GM12878 (cell line): ENCODE measurements at regions not wholly inside any gene's neighbourhood (a gene's known extent, or its start where the extent isn't known, plus 50 kb on each side); places are given as distances from the start of the nearest gene placed in this dataset.

Experiments used
- ATAC-seq: fragments of 200-7000 bp; cut with Tn5 transposase; 3 replicates; pipeline ENCODE4 v1.9.1; 2020; ENCODE audit warnings: mild to moderate bottlenecking, moderate library complexity
- BruUV-seq: library from RNA; stranded (reverse); fragments of 400-500 nt; replicated peaks from 2 replicates; lab custom pipeline; 2021; lab: Mats Ljungman, UMichigan
- CTCF ChIA-PET: fragments of 300-600 bp; sonication (Branson Sonifier 250); formaldehyde crosslinking; extraction: SDS; loops from one replicate; lab custom pipeline; 2021; ENCODE audit warnings: inconsistent platforms; lab: Yijun Ruan, JAX
- POLR2A ChIA-PET: fragments of 350-600 bp; formaldehyde crosslinking; extraction: SDS; loops from one replicate; lab custom pipeline; 2021; ENCODE audit warnings: inconsistent platforms; lab: Charles Lee
- RAD21 ChIA-PET: fragments of 300-600 bp; sonication (Branson Sonifier 250); formaldehyde crosslinking; loops from one replicate; lab custom pipeline; 2023; ENCODE audit warnings: antibody characterized with exemption; ENCODE audit not compliant: unreplicated experiment; lab: Charles Lee
- SMC1A ChIA-PET: fragments of 300-600 bp; sonication (Branson Sonifier 250); formaldehyde crosslinking; loops from one replicate; lab custom pipeline; 2023; ENCODE audit not compliant: unreplicated experiment, uncharacterized antibody; lab: Charles Lee
- DNase-seq: peaks from one replicate; pipeline ENCODE4 v3.0.0-alpha.2; 2011; ENCODE audit warnings: low read depth, low spot score
- FAIRE-seq: peaks from 3 replicates; lab custom pipeline; 2011; peaks lifted over from hg19 to GRCh38; lab: Jason Lieb, UNC
- H2AFZ ChIP-seq: 2 replicates; pipeline ENCODE4 v1.6.0; 2011; ENCODE audit warnings: low read depth, low read length, control low read depth; ENCODE audit not compliant: control insufficient read depth
- H3K27ac ChIP-seq: 2 replicates; pipeline ENCODE4 v1.5.1; 2011; ENCODE audit warnings: control low read depth; ENCODE audit not compliant: control insufficient read depth, insufficient read depth
- H3K27me3 ChIP-seq, 2 experiments: replicated peaks in 1 of 2; 2 replicates each; pipeline versions ENCODE4 v1.6.0 to v1.6.1; 2011; ENCODE audit warnings: low read length in 1 of 2; ENCODE audit not compliant: control insufficient read depth in 2 of 2, insufficient read depth in 2 of 2
- H3K36me3 ChIP-seq, 2 experiments: 2 replicates each; pipeline ENCODE4 v1.5.1; 2011; ENCODE audit warnings: low read length in 1 of 2; ENCODE audit not compliant: control insufficient read depth in 2 of 2, insufficient read depth in 2 of 2
- H3K4me1 ChIP-seq: 2 replicates; pipeline ENCODE4 v1.6.1; 2011; ENCODE audit warnings: mild to moderate bottlenecking, low read length, moderate library complexity, mixed read lengths; ENCODE audit not compliant: control insufficient read depth, insufficient read depth
- H3K4me2 ChIP-seq: 2 replicates; pipeline ENCODE4 v1.6.0; 2011; ENCODE audit warnings: control low read depth; ENCODE audit not compliant: control insufficient read depth, insufficient read depth
- H3K4me3 ChIP-seq: fragments of 200-600 bp; sonication (generic); 2 replicates; pipeline ENCODE4 v1.5.1; 2016
- H3K79me2 ChIP-seq: 2 replicates; pipeline ENCODE4 v1.6.0; 2011; ENCODE audit warnings: low read length; ENCODE audit not compliant: control insufficient read depth, insufficient read depth
- H3K9ac ChIP-seq: 2 replicates; pipeline ENCODE4 v1.8.0; 2011; ENCODE audit warnings: low read length, control low read depth, mixed read lengths; ENCODE audit not compliant: control insufficient read depth, insufficient read depth
- H3K9me3 ChIP-seq: replicated peaks from 3 replicates; pipeline ENCODE4 v1.5.1; 2011; ENCODE audit warnings: mild to moderate bottlenecking, low read length; ENCODE audit not compliant: control insufficient read depth, insufficient read depth
- H4K20me1 ChIP-seq: 2 replicates; pipeline ENCODE4 v1.6.0; 2011; ENCODE audit not compliant: control insufficient read depth, insufficient read depth
- CEBPB ChIP-seq, 2 experiments: fragments of 150-350 bp in 1 of 2; IDR thresholded peaks; 2 replicates each; pipeline ENCODE4 v1.6.1; 2012 to 2014; ENCODE audit warnings: low read depth in 2 of 2, low read length in 2 of 2, borderline replicate concordance in 1 of 2, inconsistent platforms in 1 of 2
- ETV6 ChIP-seq, 2 experiments: fragments of 450-650 bp in 1 of 2; IDR thresholded peaks in 1 of 2; conservative IDR thresholded peaks in 1 of 2; 2 replicates each; pipeline ENCODE4 v1.6.1; 2014; ENCODE audit warnings: antibody characterized with exemption in 1 of 2, borderline replicate concordance in 1 of 2, low read depth in 1 of 2, mild to moderate bottlenecking in 1 of 2, moderate library complexity in 1 of 2
- IRF4 ChIP-seq: IDR thresholded peaks from 2 replicates; pipeline ENCODE4 v1.6.1; 2011; ENCODE audit warnings: low read depth, low read length
- JUNB ChIP-seq: IDR thresholded peaks from 2 replicates; pipeline ENCODE4 v1.6.1; 2016; ENCODE audit warnings: antibody characterized with exemption, mild to moderate bottlenecking
- JUND ChIP-seq: IDR thresholded peaks from 2 replicates; pipeline ENCODE4 v1.6.1; 2012; ENCODE audit warnings: low read depth, mild to moderate bottlenecking, low read length, improper control_type of control experiment, moderate library complexity
- MYB ChIP-seq: fragments of 150-350 bp; IDR thresholded peaks from 2 replicates; pipeline ENCODE4 v1.6.1; 2014; ENCODE audit warnings: mild to moderate bottlenecking, low read depth, low read length, borderline replicate concordance
- PAX8 ChIP-seq: fragments of 450-650 bp; IDR thresholded peaks from 2 replicates; pipeline ENCODE4 v1.6.1; 2017; ENCODE audit warnings: mild to moderate bottlenecking, moderate library complexity
- POU2F2 ChIP-seq: IDR thresholded peaks from 3 replicates; pipeline ENCODE4 v1.6.1; 2011; ENCODE audit warnings: low read depth, mild to moderate bottlenecking, low read length, borderline replicate concordance
- RELB ChIP-seq: fragments of 450-650 bp; IDR thresholded peaks from 2 replicates; pipeline ENCODE4 v1.6.1; 2017; ENCODE audit warnings: low read depth, mild to moderate bottlenecking, moderate library complexity
- TAF1 ChIP-seq: IDR thresholded peaks from 2 replicates; pipeline ENCODE4 v1.6.1; 2011; ENCODE audit warnings: mild to moderate bottlenecking, low read depth, low read length, borderline replicate concordance
- ZNF384 ChIP-seq: IDR thresholded peaks from 2 replicates; pipeline ENCODE4 v1.6.1; 2012; ENCODE audit warnings: low read depth, mild to moderate bottlenecking, low read length, improper control_type of control experiment, borderline replicate concordance
- ZNF622 ChIP-seq: fragments of 450-650 bp; IDR thresholded peaks from 2 replicates; pipeline ENCODE4 v1.6.1; 2017; ENCODE audit warnings: mild to moderate bottlenecking, inconsistent platforms
- WGBS: methylation state at CpG from one replicate; pipeline ENCODE4 v1.1.6; 2016; ENCODE audit warnings: low lambda C conversion rate; ENCODE audit not compliant: insufficient replicate concordance, insufficient coverage; ENCODE audit errors: missing lambda C conversion rate; 5-methylcytosine and 5-hydroxymethylcytosine counted together
- in situ Hi-C: fragments of 300-500 bp; cut with MboI; formaldehyde crosslinking; loops from 9 replicates; pipeline ENCODE4 v1.14.3; 2018; ENCODE audit warnings: mixed read lengths
- intact Hi-C: fragments of 100-400 bp; cut with micrococcal nuclease; formaldehyde crosslinking; loops from one replicate; pipeline ENCODE4 v1.14.2; 2022; ENCODE audit not compliant: unreplicated experiment
- TF ChIP-seq, protein P1 (sequence below): fragments of 450-650 bp; IDR thresholded peaks from 2 replicates; pipeline ENCODE4 v1.6.1; 2017; ENCODE audit warnings: mild to moderate bottlenecking

DNA sequence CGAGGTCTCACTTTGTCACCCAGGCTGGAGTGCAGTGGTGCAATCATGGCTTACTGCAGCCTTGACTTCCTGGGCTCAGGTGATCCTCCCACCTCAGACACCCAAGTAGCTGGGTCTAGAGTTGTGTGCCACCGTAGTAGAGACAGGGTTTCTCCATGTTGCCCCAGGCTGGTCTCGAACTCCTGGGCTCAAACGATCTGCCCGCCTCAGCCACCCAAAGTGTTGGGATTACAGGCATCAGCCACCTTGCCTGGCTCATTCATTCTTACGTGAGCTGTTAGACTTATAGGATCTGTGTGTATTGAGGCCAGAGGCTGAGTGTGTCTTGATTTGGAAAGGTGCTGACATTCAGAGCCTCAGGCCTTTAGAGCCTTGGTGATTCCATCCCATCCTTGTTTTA lies 128.1 kb downstream of the SLC25A47 start:
- H3K9me3 ChIP-seq, result no peaks in the 10 kb centered on the region
- H3K27ac ChIP-seq, result no peak overlapping the region
- H3K4me2 ChIP-seq, result no peak overlapping the region
- H3K79me2 ChIP-seq, result no peaks in the 10 kb centered on the region
- DNase-seq (no peak), FAIRE-seq (no peak), ATAC-seq (no peak)
- H3K4me3 ChIP-seq, result no peak overlapping the region
- no peak overlapping the region for H2AFZ ChIP-seq
- no peaks in the 10 kb centered on the region for H3K27me3 ChIP-seq
- BruUV-seq, result no TSS peak
- RAD21 ChIA-PET, result interaction anchor here (0.7 kb wide), 1 partner anchor 68 kb away, joined by 3 read pairs; no protein-coding TSS in a partner anchor
- intact Hi-C loops (no loop called here), in situ Hi-C loops (no loop called here)
- SMC1A ChIA-PET, result no interaction called here
- WGBS, result 58% methylated on average over 6 of the region's 6 CpGs
- TF ChIP-seq MYB (no peak), JUNB (no peak), TAF1 (no peak), CEBPB (IDR thresholded peaks at IDR 0.05; ENCODE audit: borderline replicate concordance in 1 of 2, low read depth in 2 of 2, low read length in 2 of 2) (no peak), PAX8 (no peak), IRF4 (no peak)
- no peaks in the 10 kb centered on the region for H4K20me1 ChIP-seq
- no peaks in the 10 kb centered on the region for H3K4me1 ChIP-seq
- POLR2A ChIA-PET, result no interaction called here
- CTCF ChIA-PET, result interaction anchor here (0.6 kb wide), 1 partner anchor 56 kb away, joined by 3 read pairs; no protein-coding TSS in a partner anchor
- no peak overlapping the region for H3K9ac ChIP-seq
- H3K36me3 ChIP-seq, result no peaks in the 10 kb centered on the region

DNA sequence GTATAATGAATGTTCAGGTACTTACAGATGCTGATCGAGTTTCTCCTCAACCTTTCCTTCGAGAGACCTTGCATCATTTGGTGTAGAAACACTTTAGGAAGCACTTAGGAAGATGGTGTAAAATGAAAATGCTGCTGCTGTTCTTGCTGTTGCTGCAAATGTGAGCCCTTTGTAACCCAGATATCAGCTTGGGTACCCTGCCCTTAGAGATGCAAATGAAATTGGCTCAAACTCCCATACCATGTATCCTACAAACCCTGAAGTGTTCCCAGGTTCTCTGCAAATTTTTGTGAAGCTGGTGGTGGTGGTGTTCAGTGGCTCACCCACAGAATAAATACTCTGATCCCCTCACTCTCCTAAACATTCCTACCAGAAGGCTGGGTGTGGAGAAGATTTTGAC lies 130.8 kb downstream of the SLC25A47 start:
- 42% methylated on average over 2 of the region's 2 CpGs for WGBS
- no peaks in the 10 kb centered on the region for H3K79me2 ChIP-seq
- RAD21 ChIA-PET, result no interaction called here
- no TSS peak for BruUV-seq
- no peak overlapping the region for H3K9ac ChIP-seq
- no peak overlapping the region for H2AFZ ChIP-seq
- POLR2A ChIA-PET, result no interaction called here
- no peaks in the 10 kb centered on the region for H3K36me3 ChIP-seq
- SMC1A ChIA-PET, result interaction anchor here (2.6 kb wide), 1 partner anchor 15 kb away, joined by 6 read pairs; no protein-coding TSS in a partner anchor
- no peak overlapping the region for H3K4me3 ChIP-seq
- H3K4me1 ChIP-seq, result no peaks in the 10 kb centered on the region
- no peak overlapping the region for H3K27ac ChIP-seq
- in situ Hi-C loops, result no loop called here
- H3K9me3 ChIP-seq, result no peaks in the 10 kb centered on the region
- no peaks in the 10 kb centered on the region for H3K27me3 ChIP-seq
- DNase-seq (no peak), FAIRE-seq (no peak), ATAC-seq (no peak)
- CTCF ChIA-PET, result interaction anchor here (0.6 kb wide), 1 partner anchor 70 kb away, joined by 3 read pairs; no protein-coding TSS in a partner anchor
- H3K4me2 ChIP-seq, result no peak overlapping the region
- no peaks in the 10 kb centered on the region for H4K20me1 ChIP-seq
- TF ChIP-seq, protein P1, sequence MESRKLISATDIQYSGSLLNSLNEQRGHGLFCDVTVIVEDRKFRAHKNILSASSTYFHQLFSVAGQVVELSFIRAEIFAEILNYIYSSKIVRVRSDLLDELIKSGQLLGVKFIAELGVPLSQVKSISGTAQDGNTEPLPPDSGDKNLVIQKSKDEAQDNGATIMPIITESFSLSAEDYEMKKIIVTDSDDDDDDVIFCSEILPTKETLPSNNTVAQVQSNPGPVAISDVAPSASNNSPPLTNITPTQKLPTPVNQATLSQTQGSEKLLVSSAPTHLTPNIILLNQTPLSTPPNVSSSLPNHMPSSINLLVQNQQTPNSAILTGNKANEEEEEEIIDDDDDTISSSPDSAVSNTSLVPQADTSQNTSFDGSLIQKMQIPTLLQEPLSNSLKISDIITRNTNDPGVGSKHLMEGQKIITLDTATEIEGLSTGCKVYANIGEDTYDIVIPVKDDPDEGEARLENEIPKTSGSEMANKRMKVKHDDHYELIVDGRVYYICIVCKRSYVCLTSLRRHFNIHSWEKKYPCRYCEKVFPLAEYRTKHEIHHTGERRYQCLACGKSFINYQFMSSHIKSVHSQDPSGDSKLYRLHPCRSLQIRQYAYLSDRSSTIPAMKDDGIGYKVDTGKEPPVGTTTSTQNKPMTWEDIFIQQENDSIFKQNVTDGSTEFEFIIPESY, result no peak
- no peak for TF ChIP-seq ETV6 (conservative IDR thresholded peaks at IDR 0.05 in 1 of 2, IDR thresholded peaks at IDR 0.05 in 1 of 2; ENCODE audit: borderline replicate concordance in 1 of 2, low read depth in 1 of 2)
- TF ChIP-seq ZNF384, result no peak
- TF ChIP-seq JUND, result no peak
- TF ChIP-seq POU2F2, result no peak
- no peak for TF ChIP-seq ZNF622
- no peak for TF ChIP-seq RELB
- no peak for TF ChIP-seq CEBPB (IDR thresholded peaks at IDR 0.05; ENCODE audit: borderline replicate concordance in 1 of 2, low read depth in 2 of 2, low read length in 2 of 2)
- TF ChIP-seq, all 136 proteins: peak for 0
- intact Hi-C loops, result no loop called here
